ENCODE measurements at regions not wholly inside any gene's neighbourhood (a gene's known extent, or its start where the extent isn't known, plus 50 kb on each side); places are given as distances from the start of the nearest gene placed in this dataset.

- no peak for DNase-seq (ENCODE audit: low read depth)
These were observed 601.1 kb downstream of the IRX1 start for GRCh38 chr5:4196744-4197143.

GRCh38 chr5:4197151-4197550 lies 601.5 kb downstream of the IRX1 start:
- DNase-seq (ENCODE audit: low read depth) = no peak

DNA sequence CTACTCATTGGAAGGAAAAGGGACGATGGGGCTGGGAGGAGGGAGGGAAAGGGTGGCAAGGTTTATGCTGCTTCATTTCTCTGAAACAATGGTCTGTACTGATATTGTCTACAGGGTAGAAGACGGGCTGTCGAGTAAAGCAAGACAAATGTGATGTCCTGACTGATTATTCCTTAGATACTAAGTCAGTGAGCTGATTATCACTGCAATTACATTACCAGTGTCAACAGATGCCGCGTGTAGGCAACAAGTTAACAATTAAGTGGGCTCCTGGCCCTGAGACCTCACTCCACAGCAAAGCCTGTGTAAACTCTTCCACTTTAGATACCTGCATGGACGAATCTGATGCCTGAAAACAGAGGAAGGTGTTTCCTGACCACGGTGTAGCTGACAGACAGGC lies 602.8 kb downstream of the IRX1 start:
- DNase-seq (ENCODE audit: low read depth) = no peak

DNA sequence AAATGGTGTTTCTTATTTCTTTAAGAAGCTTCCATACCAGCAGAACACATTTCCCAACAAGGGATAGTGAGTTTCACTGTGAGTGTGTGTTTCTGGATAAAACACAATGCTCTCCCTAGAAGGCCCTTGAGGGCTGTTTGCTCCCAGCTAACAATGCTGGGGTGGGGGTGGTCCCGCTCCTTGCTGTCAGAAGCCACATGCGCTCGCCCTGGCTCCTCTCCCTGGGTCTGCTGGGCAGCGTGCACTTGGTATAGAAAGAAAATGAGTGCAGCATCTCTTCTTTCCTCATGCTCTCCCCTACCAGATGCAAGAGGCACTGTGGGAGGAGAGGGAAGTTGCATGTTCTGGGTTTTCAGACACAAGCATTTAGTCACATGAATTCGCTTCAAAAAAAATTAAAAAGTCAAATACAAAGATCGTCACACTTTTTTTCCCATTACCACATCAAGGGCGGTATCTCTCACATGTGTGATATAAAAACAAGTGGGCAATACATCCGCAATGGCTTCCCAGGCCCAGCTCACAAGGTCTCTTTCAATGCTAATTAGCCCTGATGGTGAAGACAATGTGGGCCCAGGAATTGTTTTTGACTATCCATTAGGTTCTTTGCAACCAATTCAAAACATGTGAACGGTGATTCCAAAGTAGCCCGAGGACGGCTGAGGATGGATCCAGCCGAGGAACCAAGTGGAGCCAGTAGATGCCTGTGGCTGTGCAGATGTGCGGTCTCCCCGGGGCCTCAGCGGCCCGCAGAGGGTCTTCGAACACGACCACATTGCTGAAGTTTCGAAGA lies 603.6 kb downstream of the IRX1 start:
- DNase-seq (ENCODE audit: low read depth) = no peak

- no peak for DNase-seq (ENCODE audit: low read depth)
These were observed 607.5 kb downstream of the IRX1 start for GRCh38 chr5:4203146-4203545.

DNA sequence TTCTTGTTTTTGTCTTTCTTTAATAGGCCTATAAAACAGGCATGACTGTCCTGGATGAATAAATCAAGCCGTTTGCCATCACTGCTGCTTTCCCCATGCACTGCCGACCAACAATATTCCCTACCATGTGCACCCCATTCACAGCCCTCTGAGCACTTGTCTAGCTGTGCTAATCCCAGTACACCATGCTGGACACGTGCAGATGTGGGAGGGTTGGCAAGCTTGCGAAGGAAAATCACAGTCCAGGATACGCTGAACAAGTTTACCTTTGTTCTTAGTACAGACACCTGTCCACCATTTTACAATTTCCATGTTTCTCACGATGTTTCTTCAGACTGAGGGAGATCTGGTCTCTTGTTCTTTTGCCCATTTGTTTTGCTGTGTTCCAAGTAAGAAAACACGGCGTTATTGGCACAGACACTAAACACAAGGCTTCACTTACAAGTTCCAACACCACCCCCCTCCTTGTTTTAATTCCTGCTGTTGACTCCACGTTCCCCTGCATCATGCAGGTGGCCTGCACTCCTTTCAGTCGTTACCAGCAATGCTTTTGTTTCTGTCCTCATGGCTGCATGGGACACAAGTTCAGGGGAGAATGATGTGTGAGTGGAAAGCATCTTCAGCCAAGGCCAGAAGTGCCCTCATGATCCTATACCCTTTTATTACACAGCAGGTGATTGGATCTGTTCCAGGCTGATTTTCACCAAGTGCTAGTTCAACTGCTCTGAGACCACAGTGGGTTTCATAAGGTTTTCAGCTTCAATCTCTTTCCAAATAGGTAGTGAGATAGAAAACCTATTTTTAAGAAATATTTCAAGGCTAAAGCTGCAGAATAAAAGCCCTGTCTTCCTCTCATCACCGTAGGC lies 608.9 kb downstream of the IRX1 start:
- DNase-seq (ENCODE audit: low read depth) = no peak

DNA sequence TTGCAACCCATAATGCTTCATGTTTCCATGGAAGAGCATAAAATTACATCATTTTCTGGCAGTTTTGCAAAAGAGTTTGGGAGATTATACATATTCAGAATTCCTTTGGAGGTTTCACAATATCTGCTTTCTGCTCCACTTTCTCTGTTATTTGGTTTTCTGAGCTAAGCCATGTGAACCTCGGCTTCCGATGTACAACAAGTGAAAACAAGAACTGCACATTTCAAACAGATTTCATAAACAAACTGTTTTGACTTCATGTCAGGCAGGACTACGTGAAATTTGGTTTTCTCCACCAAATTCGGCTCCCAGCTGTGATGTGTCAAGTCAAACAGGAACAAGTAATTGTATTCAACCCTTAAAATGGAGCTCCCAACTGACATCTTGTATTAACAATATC lies 609.8 kb downstream of the IRX1 start:
- DNase-seq (ENCODE audit: low read depth) = no peak

DNA sequence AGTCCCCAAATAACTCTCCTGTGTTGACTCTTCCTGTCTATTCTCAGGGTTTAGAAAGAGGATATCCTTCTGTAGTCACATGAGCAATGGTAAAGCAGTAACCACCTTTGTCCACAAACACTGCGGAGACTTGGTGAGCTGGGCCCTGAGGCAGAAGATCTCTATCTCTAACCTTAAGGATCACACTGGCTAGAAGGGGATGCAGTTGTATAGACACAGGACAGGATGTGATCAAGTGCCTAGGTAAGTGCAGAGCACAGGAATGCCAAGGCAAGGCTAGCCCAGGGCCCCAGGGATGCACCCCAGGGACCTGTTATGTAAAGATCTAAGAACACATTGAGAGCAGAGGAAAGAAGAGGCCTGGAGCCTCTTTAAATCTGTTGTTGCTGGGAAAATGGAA lies 610.5 kb downstream of the IRX1 start:
- no peak for DNase-seq (ENCODE audit: low read depth)

DNA sequence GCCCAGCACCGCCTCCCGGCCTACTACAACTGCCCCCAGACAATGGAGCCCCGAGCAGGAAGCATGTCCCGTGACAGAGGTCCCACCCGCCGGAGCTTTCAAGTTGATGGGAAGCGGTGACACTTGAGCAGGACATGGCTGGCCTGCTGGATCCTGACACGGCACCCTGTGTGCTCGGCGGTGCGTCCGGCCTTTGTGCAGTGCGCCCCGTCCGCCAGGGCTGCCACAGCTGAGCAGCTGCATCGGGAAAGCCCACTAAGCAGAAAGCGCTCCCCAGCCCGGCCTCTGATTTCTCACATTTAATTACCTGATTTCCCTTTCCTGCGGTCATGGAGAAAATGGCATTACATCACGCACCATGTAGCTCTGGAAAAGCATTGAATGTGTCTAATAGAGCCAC lies 611.9 kb downstream of the IRX1 start:
- DNase-seq (ENCODE audit: low read depth) = no peak

DNA sequence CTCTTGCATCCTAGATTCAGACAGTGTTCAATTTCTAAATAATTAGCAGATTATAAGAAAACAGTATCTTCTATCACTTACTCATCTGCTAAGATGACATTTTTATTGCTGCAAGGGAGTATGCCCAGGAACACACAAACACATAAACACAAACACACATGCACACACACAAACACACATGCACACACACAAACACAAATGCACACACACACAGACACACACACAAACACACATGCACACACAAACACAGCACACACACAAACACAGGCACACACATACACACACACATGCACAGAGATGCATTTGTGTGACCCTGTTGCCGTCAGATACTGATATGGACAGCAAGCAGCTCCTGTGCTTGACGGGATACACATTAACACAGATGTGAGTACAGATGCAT lies 612.9 kb downstream of the IRX1 start:
- DNase-seq (ENCODE audit: low read depth) = no peak

GRCh38 chr5:4208996-4209395 lies 613.4 kb downstream of the IRX1 start:
- DNase-seq (ENCODE audit: low read depth) = no peak

DNA sequence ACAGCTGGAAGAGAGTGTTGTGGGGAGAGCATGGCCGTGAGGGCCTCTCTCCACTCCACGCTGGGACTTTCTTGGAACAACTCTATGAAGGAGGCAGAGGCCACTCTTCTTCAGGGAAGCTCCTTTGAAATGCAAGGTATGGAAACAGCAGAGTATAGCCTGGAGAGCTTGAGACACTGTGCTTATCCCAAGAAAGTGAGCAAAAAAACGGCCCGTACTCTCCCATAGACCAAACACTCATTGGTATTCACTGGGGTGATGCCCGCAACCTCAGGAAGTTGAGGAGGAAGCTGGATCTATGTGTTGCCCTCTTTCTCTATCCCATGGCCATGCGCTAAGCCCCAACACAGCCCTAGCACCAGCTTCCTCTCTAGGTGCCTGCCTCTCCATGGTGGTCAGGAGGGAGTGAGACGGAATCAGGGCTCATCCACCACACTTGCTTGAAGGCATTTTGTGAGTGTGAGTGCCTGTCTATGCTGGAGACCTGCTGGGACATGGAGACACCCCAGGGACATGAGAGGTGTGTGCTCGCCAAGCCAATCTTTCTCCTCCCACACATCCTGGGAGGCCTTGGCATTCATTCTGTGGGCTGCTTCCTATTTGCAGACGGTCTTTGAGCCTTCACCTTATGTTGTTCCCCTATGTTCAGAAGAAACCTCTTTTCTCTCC lies 616.6 kb downstream of the IRX1 start:
- DNase-seq (ENCODE audit: low read depth) = no peak

- no peak for DNase-seq (ENCODE audit: low read depth)
These were observed 617.6 kb downstream of the IRX1 start for GRCh38 chr5:4212981-4213819.

- DNase-seq (ENCODE audit: low read depth) = no peak
These were observed 619.5 kb downstream of the IRX1 start for GRCh38 chr5:4215143-4215542.

GRCh38 chr5:4216142-4216541 lies 620.5 kb downstream of the IRX1 start:
- DNase-seq (ENCODE audit: low read depth) = no peak

DNA sequence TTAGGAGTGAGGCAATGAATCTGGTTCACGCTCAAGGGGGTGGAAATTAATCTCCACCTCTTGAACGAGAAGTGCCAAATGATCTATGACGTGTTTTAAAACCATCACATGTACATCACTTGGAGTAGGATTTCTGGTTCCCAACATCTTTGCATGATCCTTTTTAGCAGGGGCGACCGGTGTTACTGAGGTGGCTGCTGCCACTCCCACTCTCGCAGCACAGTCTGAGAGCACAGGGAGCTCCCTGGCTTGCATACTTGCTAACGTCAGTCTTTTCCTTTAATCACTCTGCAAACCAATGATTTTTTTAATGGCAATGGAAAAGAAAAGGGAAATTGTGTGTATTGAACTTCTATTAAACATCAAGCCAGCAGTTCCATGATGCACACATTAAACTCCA lies 624.4 kb downstream of the IRX1 start:
- no peak for DNase-seq (ENCODE audit: low read depth)

GRCh38 chr5:4221048-4221447 lies 625.4 kb downstream of the IRX1 start:
- no peak for DNase-seq (ENCODE audit: low read depth)

DNA sequence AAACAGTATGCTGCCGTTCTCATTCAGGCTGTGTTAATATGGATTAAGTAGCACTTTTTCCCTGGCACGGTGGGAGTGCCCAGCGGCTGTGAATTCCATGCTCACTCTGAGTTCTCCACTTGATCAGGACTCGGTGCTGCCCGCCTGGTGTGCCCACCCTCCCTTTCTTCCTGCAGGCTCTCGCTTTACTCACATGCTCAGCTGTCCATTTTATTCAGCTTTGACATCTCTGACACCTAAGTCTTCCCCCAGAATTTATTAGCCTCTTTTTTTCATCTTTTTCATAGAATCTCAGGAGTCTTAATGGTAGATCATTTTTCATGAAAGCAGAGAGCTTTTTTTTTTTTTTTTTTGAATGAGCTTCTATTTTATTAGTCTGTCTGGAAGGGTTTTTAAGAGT lies 626.5 kb downstream of the IRX1 start:
- DNase-seq (ENCODE audit: low read depth) = no peak

- DNase-seq (ENCODE audit: low read depth) = no peak
These were observed 627.2 kb downstream of the IRX1 start for GRCh38 chr5:4222821-4223220.

GRCh38 chr5:4225741-4226140 lies 630.1 kb downstream of the IRX1 start:
- no peak for DNase-seq (ENCODE audit: low read depth)

GRCh38 chr5:4226565-4226964 lies 630.9 kb downstream of the IRX1 start:
- no peak for DNase-seq (ENCODE audit: low read depth)

GRCh38 chr5:4228708-4229107 lies 633.1 kb downstream of the IRX1 start:
- DNase-seq (ENCODE audit: low read depth) = no peak
